OCI-LY1 (cell line): ENCODE measurements at regions not wholly inside any gene's neighbourhood (a gene's known extent, or its start where the extent isn't known, plus 50 kb on each side); places are given as distances from the start of the nearest gene placed in this dataset.

Experiments
- EZH2 ChIP-seq: fragments of 200-600 bp; sonication (generic), shearing (Covaris generic); IDR thresholded peaks from 2 replicates; pipeline ENCODE4 v1.8.0; 2017; ENCODE audit warnings: borderline replicate concordance, mixed run types, mild to moderate bottlenecking, antibody characterized with exemption, low read length, moderate library complexity, mixed read lengths
- TF ChIP-seq, protein P1 (sequence below): fragments of 200-600 bp; sonication (generic), shearing (Covaris generic); IDR thresholded peaks from 2 replicates; pipeline ENCODE4 v1.5.1; 2017; ENCODE audit warnings: mild to moderate bottlenecking, antibody characterized with exemption, low read length, moderate library complexity, mixed read lengths

- TF ChIP-seq, protein P1, sequence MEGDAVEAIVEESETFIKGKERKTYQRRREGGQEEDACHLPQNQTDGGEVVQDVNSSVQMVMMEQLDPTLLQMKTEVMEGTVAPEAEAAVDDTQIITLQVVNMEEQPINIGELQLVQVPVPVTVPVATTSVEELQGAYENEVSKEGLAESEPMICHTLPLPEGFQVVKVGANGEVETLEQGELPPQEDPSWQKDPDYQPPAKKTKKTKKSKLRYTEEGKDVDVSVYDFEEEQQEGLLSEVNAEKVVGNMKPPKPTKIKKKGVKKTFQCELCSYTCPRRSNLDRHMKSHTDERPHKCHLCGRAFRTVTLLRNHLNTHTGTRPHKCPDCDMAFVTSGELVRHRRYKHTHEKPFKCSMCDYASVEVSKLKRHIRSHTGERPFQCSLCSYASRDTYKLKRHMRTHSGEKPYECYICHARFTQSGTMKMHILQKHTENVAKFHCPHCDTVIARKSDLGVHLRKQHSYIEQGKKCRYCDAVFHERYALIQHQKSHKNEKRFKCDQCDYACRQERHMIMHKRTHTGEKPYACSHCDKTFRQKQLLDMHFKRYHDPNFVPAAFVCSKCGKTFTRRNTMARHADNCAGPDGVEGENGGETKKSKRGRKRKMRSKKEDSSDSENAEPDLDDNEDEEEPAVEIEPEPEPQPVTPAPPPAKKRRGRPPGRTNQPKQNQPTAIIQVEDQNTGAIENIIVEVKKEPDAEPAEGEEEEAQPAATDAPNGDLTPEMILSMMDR: no peak
- no peak for TF ChIP-seq EZH2
Observed at GRCh38 chr5:56313596-56313995, 80.5 kb upstream of the ANKRD55 start.
